NCI-H1694 treated with DMSO at 0.1 percent for 48 hours (cell line): ENCODE measurements at regions not wholly inside any gene's neighbourhood (a gene's known extent, or its start where the extent isn't known, plus 50 kb on each side); places are given as distances from the start of the nearest gene placed in this dataset.

Experiments
- DNase-seq: peaks from one replicate; lab custom pipeline; 2025; lab: John Stamatoyannopoulos, UW

DNA sequence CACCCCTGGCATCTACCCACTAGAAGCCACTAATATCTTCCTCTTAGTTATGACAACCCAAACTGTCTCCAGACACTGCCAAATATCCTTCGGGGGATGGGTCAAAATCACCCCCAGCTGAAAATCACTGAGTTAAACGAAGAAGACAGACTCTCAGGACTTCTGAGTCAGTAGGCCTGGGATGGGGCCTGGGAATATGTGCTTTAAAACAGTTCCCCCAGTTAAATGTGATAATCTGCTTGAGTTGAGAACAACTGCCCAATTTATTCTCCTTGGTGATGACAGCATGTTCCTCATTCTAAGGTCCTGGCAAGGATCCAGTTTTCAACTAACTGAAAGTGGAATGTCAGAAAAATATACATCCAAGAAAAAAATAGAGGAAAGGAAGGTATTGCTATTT lies 52.4 kb downstream of the CBLL2 start:
- DNase-seq, result no peak

DNA sequence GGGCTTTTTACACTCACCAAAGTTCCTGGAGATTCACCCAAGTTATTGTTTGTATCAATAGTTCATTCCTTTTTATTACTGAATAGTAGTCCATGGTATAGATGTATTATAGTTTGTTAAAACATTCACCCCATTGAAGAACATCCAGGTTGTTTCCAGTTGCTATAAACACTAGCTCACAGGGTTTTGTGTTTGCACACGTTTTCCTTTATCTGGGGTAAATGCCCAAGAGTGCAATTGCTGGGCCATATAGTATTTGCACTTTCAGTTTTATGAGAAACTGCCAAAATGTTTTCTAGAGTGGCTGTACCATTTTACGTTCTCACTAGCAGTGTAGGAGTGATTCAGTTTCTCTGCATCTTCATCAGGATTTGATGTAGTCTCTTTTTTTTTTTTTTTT lies 57.1 kb downstream of the CBLL2 start:
- no peak for DNase-seq

DNA sequence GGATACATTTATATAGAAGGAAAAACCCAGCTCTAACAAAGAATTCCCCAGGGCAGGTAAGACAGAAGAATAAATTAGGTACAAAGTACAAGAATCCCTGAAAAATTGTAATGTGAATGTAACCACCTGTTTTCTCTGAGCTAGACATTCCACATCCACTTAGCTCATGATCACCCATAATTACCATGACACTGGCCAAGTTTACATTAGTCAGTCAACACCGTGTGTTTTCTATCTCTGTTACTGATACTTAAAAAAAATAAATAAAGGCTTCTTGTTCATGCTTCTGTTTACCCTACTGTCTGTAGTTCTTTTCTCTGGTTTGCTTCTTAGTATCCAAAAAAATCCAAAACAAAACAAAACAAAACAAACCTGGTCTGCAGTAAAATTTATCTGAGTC lies 66.0 kb downstream of the CBLL2 start:
- no peak for DNase-seq

DNA sequence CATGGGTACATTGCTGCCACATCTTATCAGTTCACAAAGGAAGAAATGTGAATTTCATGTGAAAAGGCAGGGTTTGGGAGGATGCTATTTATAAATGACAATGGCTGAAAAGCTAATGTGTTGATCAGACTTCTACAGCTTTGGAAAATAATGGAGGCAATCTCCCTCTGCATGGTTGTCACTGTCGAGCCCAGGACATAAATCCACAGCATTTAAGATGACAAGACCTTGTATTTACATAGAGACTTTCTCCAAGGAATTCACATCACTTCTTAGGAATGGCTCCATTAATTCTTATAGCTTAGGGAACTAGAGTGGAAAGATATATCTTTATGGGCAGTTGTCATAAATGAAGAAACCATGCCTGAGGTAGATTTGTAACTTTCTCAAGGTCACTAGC lies 66.7 kb downstream of the CBLL2 start:
- DNase-seq, result no peak

DNA sequence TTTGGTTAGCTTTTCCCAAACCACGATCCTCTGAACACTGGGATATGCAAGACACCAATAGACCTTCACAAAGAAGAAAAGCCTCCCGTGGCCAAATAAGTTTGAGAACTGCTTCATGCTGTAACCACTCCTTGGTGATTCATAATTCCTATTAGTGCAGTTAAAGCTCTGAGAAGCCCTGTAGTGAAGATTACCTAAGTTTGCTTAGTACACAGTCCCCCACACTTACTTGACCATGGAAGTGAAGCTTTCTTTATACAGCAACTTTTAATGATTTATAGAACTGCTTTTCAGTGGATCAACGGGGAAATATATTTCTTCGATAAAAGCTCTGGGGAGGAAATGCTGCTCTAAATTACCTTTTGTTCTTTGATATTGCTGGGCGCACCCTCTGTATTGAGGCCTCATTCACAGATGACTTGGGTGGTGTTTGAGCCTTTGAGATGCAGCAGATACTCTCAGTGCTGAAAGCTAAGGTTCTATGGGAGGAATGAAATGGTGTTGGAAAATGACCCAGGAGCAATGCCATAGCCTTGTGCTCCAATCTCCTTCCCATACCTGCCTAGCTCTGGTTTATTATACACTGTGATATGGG lies 67.4 kb downstream of the CBLL2 start:
- DNase-seq, result no peak

DNA sequence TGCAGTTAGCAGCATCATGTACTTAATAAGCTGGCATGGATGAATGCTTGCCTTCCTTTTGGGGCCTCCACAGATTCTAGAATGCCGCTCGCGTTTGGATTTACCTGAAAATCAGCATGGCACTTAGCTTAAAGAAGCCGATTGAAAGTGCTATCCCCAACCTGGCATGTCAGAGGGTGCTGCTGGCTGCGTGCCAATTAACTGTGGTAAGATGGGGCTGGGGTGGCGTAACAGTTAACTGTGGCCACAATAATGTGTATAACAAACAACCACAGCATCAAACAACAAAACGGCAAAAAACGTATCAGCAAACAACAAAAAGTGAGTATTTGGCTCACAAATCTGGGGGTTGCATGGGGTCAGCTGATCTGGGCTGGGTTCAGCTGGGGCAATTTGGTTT lies 70.5 kb downstream of the CBLL2 start:
- no peak for DNase-seq

DNA sequence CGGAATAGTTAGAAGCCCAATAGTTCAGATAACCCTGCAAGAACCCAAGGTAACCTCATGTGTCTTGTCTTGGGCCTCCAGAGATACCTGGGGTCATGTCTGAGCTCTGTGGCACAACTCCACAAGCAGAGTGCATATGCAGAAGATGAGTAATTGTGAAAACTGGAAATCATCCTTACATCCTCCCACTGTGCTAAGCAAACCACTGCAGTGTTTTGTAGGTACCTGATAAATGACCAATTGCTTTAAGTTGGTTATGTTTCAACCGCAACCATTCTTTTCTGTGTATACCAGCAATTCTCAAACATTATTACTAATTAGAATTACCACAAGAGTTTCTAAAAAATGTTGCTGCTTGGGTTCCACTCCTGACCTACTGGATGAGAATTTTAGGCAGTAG lies 73.2 kb downstream of the CBLL2 start:
- no peak for DNase-seq

DNA sequence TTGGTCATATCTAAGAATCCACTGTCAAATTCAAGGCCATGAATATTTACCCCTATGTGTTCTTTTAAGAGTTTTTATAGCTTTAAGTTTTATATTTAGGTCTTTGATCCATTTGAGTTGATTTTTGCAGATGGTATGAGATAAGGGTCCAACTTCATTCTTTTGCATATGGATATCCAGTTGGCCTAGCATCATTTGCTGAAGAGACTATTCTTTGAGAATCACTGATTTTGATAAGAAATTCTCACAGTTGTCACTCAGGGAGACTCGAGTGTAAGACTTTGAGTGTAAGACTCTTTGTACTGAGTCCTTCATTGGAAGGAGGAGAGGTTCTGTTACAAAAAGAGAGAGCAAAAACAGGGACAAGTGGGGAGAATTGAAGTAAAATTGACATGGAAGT lies 74.8 kb downstream of the CBLL2 start:
- no peak for DNase-seq

DNA sequence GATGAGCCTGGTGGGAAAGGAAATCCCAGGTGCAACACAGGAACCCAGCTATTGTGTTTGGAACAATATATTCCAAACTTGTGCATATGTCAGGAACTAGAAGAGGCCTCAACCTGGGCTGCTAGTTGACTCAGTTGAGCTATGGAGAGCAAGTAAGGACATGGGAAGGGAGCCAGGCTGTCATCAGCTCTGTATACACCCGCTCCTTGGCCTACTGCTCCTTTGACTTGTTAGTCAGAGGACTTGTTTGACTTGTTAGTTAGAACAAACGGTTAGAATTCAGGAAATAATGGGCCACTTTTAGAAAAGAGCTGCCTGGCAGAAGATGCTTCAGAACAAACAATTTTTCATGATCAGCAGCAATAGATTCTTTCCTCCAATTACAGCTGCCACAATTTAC lies 76.4 kb downstream of the CBLL2 start:
- DNase-seq, result no peak

DNA sequence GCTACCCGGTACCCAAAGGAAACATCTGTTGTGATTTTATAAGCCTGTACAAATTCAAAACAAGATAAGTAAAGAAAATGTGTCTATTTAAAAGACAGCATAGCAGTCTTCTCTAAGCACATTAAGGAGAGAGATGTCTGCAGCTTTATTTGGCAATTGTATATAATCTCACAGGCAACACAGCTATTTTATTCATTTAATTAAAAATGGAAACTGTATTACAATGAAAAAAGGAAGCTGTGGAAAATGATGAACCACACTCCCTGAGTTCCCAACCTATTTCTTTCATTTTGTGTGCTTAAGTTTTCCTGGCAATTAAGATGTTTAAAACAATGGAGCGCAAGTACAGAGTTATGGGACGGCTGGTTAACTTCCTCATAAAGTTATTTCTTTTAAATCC lies 78.4 kb downstream of the CBLL2 start:
- DNase-seq, result no peak

DNA sequence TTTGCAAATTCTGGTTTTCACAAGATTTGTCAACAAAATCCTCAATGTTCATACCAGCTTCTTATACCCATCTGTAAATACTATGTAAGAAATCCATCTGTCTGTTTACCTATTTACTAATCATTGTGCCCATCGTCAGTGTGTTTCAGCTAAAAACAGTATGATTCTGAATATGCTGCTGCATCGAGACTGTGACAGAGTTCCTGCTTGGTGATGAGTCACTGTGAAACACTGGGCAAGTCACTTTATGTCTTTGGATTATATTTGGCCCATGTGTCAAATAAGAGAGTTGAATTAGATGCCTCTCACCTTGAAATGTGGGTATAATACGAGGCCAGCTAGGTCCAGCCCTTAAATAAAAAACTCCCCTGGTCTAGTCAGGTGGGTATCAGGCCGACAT lies 79.3 kb downstream of the CBLL2 start:
- DNase-seq, result no peak

DNA sequence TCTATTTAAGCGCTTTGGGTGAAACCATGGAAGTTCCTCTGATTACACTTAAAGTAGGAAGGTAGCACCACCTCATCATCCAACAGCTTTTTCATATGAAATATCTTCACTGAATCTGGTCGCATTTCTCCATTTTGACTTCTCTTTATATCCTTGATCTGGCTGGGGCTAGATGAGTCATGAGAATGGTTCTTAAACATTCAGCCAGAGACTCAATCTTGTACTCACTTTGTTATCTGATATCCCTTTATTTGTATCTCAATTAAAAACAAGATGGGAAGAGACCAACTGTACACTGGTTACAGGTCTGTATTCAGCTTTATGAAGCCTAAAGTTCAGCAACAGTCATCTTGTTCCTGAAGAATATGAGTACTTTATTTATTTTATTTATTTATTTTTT lies 84.9 kb downstream of the CBLL2 start:
- no peak for DNase-seq

DNA sequence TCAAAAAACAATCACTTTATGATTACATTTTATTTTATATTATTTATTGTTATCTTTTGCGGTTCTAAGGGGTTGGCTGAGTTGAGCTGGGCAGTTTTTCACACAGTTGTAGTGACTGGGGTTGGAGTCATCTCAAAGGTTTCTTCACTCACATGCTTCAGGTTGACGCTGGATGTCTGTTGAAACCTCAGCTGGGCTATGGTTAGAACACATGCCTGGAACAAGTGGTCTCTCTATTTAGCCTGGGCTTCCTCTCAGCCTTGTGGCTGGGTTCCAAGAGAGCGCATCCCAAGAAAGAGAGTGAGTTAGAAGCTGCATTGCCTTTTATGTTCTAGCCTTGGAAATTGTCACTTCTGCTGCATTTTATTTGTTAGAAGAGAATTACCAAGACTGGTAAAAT lies 87.4 kb downstream of the CBLL2 start:
- no peak for DNase-seq

DNA sequence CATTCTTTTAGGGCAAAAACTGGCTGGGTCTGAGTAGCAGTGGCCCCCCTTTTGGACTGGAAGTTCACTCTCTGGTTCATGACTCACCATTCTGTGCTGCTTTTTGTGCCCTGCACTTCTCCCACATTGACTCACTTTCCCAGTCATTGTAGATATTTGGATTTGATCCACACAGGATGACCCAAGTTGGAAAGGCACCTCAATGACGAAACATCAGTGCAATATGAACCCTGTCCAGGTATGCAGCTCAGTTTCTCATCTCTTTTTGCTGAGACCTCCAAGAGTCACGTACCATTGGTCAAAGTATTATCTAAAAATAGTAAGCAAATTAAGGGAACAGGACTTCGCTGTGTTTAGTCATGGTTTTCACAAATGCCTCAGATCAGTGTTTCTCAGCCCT lies 92.7 kb downstream of the CBLL2 start:
- DNase-seq, result no peak

DNA sequence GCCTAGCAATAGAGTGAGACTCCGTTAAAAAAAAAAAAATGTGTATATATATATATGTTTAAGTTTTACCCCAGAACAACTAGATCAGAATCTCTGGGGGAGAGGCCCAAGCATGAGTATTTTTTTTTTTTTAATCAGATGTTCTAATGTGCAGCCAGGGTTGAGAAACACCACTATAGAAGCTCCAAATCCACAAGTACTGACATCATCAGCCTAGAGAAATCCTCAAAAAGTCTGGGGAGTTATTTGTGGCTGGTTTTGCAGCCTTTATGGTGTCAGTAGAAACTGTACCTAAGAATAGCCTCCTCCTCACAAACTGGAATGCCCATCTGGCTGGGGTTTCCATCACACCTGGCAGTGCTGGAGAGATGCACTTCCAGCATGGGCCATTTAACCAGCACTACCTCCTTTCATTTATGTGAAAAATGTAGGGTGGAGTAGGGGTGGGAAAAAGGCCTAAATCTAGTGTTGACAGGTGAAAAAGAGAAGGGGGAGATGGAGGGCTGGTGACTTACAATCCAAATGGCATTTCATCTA lies 93.5 kb downstream of the CBLL2 start:
- DNase-seq, result no peak

DNA sequence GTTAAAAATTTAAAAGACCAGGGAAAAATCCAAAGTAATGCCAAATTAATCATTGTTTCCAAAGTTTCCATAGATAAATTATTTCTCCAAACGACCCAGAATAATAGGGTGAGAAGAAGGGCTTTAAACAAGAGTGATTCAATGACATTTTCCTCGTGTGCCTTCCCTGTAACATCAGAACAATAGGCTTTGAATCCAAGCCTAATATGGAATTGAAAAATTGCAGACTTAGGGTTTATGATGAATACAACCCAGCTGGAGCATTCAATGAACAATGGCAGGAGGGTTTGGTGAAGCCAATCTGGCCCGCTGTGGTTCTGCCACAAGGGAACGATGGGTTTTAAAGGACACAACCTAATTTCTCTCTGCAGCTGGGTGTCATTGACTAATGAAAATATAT lies 94.2 kb downstream of the CBLL2 start:
- no peak for DNase-seq

DNA sequence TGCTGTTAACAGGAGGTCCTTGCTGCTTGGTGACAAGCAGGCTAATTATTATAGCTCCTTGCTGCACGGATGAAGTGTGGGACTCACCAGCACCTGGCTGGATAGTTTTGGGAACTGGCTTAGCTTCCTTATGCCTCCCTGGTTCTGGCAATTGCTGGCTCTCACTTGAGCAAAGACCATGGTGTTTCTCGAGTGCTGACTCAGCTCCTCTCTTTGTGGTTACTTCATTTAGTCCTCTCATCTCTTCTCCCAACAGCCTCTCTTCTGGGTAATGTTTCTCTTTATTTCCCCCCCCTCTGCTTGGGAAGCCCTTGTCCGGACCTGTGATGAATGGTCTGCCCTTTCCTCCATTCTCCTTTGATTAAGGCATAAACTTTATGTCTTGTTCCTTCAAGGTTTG lies 100.4 kb downstream of the CBLL2 start:
- no peak for DNase-seq

DNA sequence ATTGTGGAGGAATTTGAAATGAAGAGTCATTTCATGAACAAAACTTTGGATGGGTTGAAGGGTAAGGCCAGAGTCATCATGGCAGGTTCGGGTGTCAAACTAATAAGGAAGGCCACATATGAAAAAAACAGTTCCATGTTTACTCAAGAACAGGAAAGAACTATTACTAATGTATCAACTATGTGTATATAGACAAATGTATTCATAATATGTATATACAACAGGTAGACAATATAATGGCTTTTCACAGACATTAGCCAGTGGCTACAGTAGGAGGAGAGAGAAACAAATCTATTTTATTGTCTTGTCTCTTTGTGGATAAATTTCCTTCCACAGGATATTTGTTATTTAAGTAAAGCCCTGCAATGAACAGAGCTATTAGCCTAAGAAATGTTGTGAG lies 101.1 kb downstream of the CBLL2 start:
- no peak for DNase-seq

DNA sequence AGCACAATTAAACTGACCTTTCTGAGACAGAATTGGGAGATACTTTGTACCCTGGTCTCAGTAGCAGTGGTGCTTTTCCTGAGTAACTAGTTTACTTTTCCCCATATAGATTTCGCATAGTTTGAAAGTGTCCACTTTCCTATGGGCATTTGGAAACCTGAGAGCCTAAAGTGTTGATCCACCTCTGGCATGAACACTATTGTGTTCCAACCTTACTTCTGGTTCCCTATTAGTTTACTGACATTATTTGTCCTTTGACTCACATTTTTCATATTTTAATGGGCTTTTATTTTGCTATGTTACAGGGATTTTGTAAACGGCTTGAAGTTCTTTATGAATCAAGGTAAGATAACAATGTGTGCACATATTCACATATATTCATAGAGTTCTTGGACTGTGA lies 103.7 kb downstream of the CBLL2 start:
- no peak for DNase-seq

DNA sequence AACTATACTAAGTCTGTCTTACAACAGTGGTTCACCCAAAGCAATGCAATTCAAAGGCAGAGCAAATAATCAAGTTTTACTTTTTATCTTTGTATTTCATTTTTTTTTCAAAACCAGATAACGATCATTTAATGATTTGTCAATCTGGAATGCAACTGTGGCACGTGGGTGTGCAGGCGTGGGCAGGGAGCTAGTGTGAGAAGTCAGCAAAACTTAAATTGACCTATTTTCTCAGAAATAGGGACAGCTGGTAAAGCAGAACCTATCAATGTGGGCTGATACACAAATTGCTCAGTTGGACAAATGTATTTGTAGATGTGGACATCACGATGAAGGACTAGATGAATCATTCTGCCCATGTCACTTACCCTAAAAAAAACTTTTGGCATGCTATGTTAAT lies 105.6 kb downstream of the CBLL2 start:
- DNase-seq, result no peak

DNA sequence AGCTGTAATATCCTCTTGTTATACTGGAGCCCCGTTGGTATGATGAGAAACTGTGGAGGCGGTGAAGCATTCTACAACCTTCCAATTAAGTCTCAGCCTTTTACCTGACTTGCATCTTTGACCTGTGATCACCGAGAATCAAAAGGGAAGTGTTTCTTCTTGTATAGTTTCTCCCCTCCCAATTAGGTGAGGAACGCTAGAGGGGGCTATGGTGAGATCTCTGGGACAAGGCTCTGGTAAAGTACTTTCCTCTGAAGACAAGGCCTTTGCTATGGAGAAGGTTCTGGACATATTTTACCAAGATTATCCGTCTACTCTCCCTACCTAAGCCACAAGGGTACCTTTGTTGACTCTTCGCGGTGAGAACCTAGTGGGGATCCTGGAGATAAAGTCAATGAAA lies 111.3 kb downstream of the CBLL2 start:
- no peak for DNase-seq

DNA sequence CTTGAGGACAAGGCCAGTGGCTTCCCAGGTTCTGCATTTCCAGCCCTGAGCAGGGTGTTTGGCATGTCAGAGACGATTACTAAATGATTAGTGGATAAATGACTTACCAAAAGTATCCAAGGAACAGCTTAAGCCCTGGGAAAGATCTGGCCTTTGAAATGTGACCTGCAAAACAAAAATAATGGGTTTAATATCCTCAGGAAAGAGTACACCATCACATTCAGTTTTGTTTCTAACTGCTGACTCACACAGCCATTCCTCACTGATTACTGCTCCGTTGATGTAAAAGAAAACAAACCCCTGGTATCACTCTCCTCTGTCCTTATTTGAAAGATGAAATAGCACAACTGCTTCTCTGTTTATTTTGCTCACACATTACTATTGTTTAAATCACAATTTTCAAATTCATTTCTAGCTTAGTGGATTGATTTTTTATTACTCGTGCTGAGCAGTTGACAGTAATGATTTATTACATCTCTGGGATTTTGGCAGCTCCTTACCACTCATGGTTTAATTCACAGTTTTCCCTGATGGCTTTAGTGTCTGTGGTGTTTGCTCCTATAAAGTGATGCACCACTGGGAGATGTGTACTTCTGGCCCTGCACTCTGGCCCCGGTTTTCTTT lies 117.0 kb downstream of the CBLL2 start:
- no peak for DNase-seq

DNA sequence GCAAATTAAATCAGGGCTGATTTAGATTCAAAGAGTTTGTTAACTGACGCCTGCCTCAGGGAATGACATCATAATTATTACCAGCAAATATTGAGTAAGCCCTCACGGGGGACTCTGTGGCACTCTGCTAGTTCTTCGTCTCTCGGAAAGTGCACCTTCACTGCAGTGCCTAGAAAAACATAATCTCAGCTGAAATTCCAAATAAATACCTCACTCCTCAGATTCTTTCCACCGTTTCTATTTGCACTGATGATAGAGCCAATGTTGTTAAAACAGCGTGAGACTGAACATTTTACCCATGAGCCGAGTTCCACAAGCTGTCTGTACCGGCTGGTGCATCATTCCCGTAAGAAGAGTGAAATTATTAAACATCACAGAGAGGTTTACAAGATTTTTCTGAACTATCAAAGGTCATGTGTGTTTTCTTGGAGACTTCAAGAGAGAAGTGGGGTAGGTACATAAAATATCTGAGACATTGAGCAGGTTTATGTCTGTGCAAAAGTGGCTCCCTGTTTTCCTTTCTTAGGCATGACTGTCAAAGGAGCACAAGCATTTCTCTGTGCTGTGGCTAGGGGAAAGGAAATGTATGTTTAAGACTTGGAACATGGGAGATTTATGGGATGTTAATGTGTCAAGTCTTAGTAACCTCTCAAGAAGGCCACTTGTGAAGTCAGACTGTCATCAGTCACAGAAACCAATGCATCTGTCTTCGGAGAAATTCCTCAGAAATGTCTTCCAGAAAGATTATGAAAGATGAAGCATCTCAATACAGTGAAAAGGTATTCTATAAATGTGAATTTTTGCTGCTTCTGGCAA lies 119.6 kb downstream of the CBLL2 start:
- DNase-seq, result no peak
